ENCODE measurements at regions not wholly inside any gene's neighbourhood (a gene's known extent, or its start where the extent isn't known, plus 50 kb on each side); places are given as distances from the start of the nearest gene placed in this dataset.

- Histone ChIP-seq H2AFZ (ENCODE audit: low read depth, low read length, poor library complexity, severe bottlenecking) (peak overlapping the region; percentile 22), H3K79me2 (ENCODE audit: insufficient read depth, low read length) (no peaks in the 10 kb centered on the region), H3K27me3 (ENCODE audit: insufficient read depth, low read length) (no peaks in the 10 kb centered on the region), H3K9me3 (ENCODE audit: control insufficient read depth in 1 of 2, insufficient read depth in 1 of 2, low read depth in 1 of 2, low read length in 2 of 2) (no peaks in the 10 kb centered on the region), H3K36me3 (ENCODE audit: control insufficient read depth in 1 of 2, insufficient read depth in 2 of 2, low read length in 2 of 2) (no peaks in the 10 kb centered on the region), H3K9ac (ENCODE audit: low read length) (no peak overlapping the region), H3K4me1 (ENCODE audit: control insufficient read depth in 1 of 2, insufficient read depth in 2 of 2, low read length in 2 of 2) (no peaks in the 10 kb centered on the region), H3K4me2 (ENCODE audit: low read length) (no peak overlapping the region), H3K9me2 (ENCODE audit: insufficient read depth) (no peaks in the 10 kb centered on the region), H3K27ac (ENCODE audit: low read depth, low read length) (no peak overlapping the region), H4K20me1 (ENCODE audit: insufficient read depth) (no peaks in the 10 kb centered on the region), H3K4me3 (replicated peaks in 1 of 2; ENCODE audit: low read depth in 1 of 2, low read length in 2 of 2) (no peak overlapping the region)
- CTCF ChIA-PET, result interaction anchor here (0.7 to 1.0 kb wide), 2 partner anchors 12 to 230 kb away, joined by 3 to 4 read pairs; no protein-coding TSS in a partner anchor
- peak; percentile 78 for ATAC-seq
- peak; percentile 27 for DNase-seq (ENCODE audit: low read depth, low spot score)
- BruUV-seq (replicated peaks), result no TSS peak
- TF ChIP-seq POLR2AphosphoS5 (IDR thresholded peaks at IDR 0.05; ENCODE audit: low read depth, low read length), result no peak
- no peak for TF ChIP-seq CEBPB (IDR thresholded peaks at IDR 0.05; ENCODE audit: low read depth)
- peak; percentile 35; the same call in 1 of the 2 replicates for TF ChIP-seq RAD21 (IDR thresholded peaks at IDR 0.05; ENCODE audit: low read depth)
- TF ChIP-seq, protein P1, sequence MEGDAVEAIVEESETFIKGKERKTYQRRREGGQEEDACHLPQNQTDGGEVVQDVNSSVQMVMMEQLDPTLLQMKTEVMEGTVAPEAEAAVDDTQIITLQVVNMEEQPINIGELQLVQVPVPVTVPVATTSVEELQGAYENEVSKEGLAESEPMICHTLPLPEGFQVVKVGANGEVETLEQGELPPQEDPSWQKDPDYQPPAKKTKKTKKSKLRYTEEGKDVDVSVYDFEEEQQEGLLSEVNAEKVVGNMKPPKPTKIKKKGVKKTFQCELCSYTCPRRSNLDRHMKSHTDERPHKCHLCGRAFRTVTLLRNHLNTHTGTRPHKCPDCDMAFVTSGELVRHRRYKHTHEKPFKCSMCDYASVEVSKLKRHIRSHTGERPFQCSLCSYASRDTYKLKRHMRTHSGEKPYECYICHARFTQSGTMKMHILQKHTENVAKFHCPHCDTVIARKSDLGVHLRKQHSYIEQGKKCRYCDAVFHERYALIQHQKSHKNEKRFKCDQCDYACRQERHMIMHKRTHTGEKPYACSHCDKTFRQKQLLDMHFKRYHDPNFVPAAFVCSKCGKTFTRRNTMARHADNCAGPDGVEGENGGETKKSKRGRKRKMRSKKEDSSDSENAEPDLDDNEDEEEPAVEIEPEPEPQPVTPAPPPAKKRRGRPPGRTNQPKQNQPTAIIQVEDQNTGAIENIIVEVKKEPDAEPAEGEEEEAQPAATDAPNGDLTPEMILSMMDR (IDR thresholded peaks at IDR 0.05 in 2 of 3, conservative IDR thresholded peaks at IDR 0.05 in 1 of 3; ENCODE audit: borderline replicate concordance in 1 of 3, insufficient read depth in 1 of 3, low read depth in 2 of 3, low read length in 2 of 3), result peak in 2 of 3 experiments; percentile 22 to 34; a peak in 3 of 6 replicates
- no peak for TF ChIP-seq POLR2A (IDR thresholded peaks at IDR 0.05; ENCODE audit: borderline replicate concordance, extremely low read depth, insufficient read depth, insufficient read length)
- TF ChIP-seq EGR1 (IDR thresholded peaks at IDR 0.05; ENCODE audit: low read depth), result 0 out of 2 replicates have a peak, but pooled peaks have one; percentile 28
- TF ChIP-seq SRF (IDR thresholded peaks at IDR 0.05; ENCODE audit: low read depth), result no peak
- intact Hi-C loops (cut with micrococcal nuclease), result no loop called here
- RAD21 ChIA-PET (ENCODE audit: low non-redundant PET in 1 of 2, low total read pairs in 2 of 2, uncharacterized antibody in 2 of 2, unreplicated experiment in 2 of 2), result no interaction called here
- POLR2A ChIA-PET, result no interaction called here
These were observed 468.2 kb downstream of the MMUT start for GRCh38 chr6:48994811-48995210.

GRCh38 chr6:48990739-48991138 is 472.3 kb downstream of the MMUT start:
- no peak overlapping the region for H3K4me2 ChIP-seq (ENCODE audit: low read length)
- no peak for DNase-seq (ENCODE audit: low read depth, low spot score)
- no peak overlapping the region for H3K9ac ChIP-seq (ENCODE audit: low read length)
- no peaks in the 10 kb centered on the region for H3K27me3 ChIP-seq (ENCODE audit: insufficient read depth, low read length)
- no peaks in the 10 kb centered on the region for H3K4me1 ChIP-seq (ENCODE audit: control insufficient read depth in 1 of 2, insufficient read depth in 2 of 2, low read length in 2 of 2)
- ATAC-seq, result no peak
- intact Hi-C loops (cut with micrococcal nuclease), result no loop called here
- H4K20me1 ChIP-seq (ENCODE audit: insufficient read depth), result no peaks in the 10 kb centered on the region
- H3K9me3 ChIP-seq (ENCODE audit: control insufficient read depth in 1 of 2, insufficient read depth in 1 of 2, low read depth in 1 of 2, low read length in 2 of 2), result peaks cover 0 to 3% of the 10 kb centered on the region in 2 experiments; a peak in 1 of 4 replicates
- no peak overlapping the region for H2AFZ ChIP-seq (ENCODE audit: low read depth, low read length, poor library complexity, severe bottlenecking)
- no TSS peak for BruUV-seq (replicated peaks)
- POLR2A ChIA-PET, result no interaction called here
- H3K9me2 ChIP-seq (ENCODE audit: insufficient read depth), result no peaks in the 10 kb centered on the region
- H3K4me3 ChIP-seq (replicated peaks in 1 of 2; ENCODE audit: low read depth in 1 of 2, low read length in 2 of 2), result no peak overlapping the region
- RAD21 ChIA-PET (ENCODE audit: low non-redundant PET in 1 of 2, low total read pairs in 2 of 2, uncharacterized antibody in 2 of 2, unreplicated experiment in 2 of 2), result no interaction called here
- no peak overlapping the region for H3K27ac ChIP-seq (ENCODE audit: low read depth, low read length)
- TF ChIP-seq CEBPB (IDR thresholded peaks at IDR 0.05; ENCODE audit: low read depth) (no peak), SP1 (IDR thresholded peaks at IDR 0.05; ENCODE audit: low read depth) (no peak), ZFX (IDR thresholded peaks at IDR 0.05) (no peak), POLR2A (IDR thresholded peaks at IDR 0.05; ENCODE audit: borderline replicate concordance, extremely low read depth, insufficient read depth, insufficient read length) (no peak), RAD21 (IDR thresholded peaks at IDR 0.05; ENCODE audit: low read depth) (no peak), SRF (IDR thresholded peaks at IDR 0.05; ENCODE audit: low read depth) (no peak), TCF7L2 (IDR thresholded peaks at IDR 0.05; ENCODE audit: borderline replicate concordance, extremely low read depth, insufficient read depth, insufficient read length) (no peak), CBX3 (IDR thresholded peaks at IDR 0.05; ENCODE audit: low read depth) (no peak), JUND (IDR thresholded peaks at IDR 0.05) (no peak), EGR1 (IDR thresholded peaks at IDR 0.05; ENCODE audit: low read depth) (no peak), ZNF274 (IDR thresholded peaks at IDR 0.05; ENCODE audit: low read depth, low read length) (no peak), SIN3A (IDR thresholded peaks at IDR 0.05; ENCODE audit: low read depth) (no peak), FOSL1 (IDR thresholded peaks at IDR 0.05; ENCODE audit: low read depth) (no peak), ZBTB33 (IDR thresholded peaks at IDR 0.05; ENCODE audit: extremely low read depth, insufficient replicate concordance, low read length) (no peak)
- H3K79me2 ChIP-seq (ENCODE audit: insufficient read depth, low read length), result no peaks in the 10 kb centered on the region
- no peaks in the 10 kb centered on the region for H3K36me3 ChIP-seq (ENCODE audit: control insufficient read depth in 1 of 2, insufficient read depth in 2 of 2, low read length in 2 of 2)
- CTCF ChIA-PET, result no interaction called here
